Mammary epithelial cell (primary cell): ENCODE measurements at regions not wholly inside any gene's neighbourhood (a gene's known extent, or its start where the extent isn't known, plus 50 kb on each side); places are given as distances from the start of the nearest gene placed in this dataset.

Experiments used
- EZH2 ChIP-seq: IDR thresholded peaks from 2 replicates; pipeline ENCODE4 v1.6.1; 2012; ENCODE audit warnings: low read length, inconsistent platforms, borderline replicate concordance
- TF ChIP-seq, protein P1 (sequence below), 2 donors: IDR thresholded peaks in 1 of 2; conservative IDR thresholded peaks in 1 of 2; 2 replicates each; pipeline ENCODE4 v1.5.1; 2011 to 2012; ENCODE audit warnings: inconsistent platforms in 2 of 2, low read length in 2 of 2, mild to moderate bottlenecking in 2 of 2, control low read depth in 1 of 2, low read depth in 1 of 2; ENCODE audit not compliant: insufficient read depth in 1 of 2; ENCODE audit errors: extremely low read depth in 1 of 2

DNA sequence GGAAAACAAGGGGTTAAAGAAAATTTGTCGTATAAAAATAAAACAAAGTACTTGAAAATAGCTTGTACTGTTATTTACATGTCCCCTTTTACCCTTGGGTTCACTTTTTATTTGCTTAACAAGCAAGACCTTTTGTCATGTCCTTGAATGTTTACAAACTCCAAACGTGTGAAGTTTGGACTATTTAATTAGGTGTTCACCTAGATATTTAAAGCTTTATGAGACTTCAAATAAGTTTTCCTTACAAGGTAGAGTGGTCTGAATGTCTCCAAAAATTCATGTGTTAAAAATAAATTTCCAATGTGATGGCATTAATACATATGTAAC is 242.0 kb upstream of the TTC14 start:
- TF ChIP-seq, protein P1, sequence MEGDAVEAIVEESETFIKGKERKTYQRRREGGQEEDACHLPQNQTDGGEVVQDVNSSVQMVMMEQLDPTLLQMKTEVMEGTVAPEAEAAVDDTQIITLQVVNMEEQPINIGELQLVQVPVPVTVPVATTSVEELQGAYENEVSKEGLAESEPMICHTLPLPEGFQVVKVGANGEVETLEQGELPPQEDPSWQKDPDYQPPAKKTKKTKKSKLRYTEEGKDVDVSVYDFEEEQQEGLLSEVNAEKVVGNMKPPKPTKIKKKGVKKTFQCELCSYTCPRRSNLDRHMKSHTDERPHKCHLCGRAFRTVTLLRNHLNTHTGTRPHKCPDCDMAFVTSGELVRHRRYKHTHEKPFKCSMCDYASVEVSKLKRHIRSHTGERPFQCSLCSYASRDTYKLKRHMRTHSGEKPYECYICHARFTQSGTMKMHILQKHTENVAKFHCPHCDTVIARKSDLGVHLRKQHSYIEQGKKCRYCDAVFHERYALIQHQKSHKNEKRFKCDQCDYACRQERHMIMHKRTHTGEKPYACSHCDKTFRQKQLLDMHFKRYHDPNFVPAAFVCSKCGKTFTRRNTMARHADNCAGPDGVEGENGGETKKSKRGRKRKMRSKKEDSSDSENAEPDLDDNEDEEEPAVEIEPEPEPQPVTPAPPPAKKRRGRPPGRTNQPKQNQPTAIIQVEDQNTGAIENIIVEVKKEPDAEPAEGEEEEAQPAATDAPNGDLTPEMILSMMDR (conservative IDR thresholded peaks at IDR 0.05 in 1 of 2, IDR thresholded peaks at IDR 0.05 in 1 of 2; ENCODE audit: extremely low read depth in 1 of 2, insufficient read depth in 1 of 2, low read depth in 1 of 2, low read length in 2 of 2), result no peak
- no peak for TF ChIP-seq EZH2
